ENCODE measurements at regions not wholly inside any gene's neighbourhood (a gene's known extent, or its start where the extent isn't known, plus 50 kb on each side); places are given as distances from the start of the nearest gene placed in this dataset.
A peak's percentile ranks its signal among the peaks of the same experiment; 100 is the strongest.

DNA sequence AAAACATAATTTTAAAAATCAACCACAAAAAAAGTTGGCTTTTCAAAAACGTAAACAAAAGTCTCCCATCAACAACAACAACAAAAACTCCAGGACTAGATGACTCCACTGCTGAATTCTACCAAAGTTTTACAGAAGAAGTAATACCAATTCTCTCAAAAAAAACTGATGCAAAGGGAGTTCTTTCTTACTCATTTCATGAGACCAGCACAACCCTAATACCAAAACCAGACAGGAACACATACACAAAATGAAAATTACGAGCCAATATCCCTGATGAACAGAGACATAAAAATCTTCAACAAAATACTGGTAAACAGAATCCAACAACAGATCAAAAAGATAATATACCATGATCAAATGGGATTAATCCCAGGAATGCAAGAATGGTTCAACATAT, 147.3 kb downstream of the BTG1 start:
- Histone ChIP-seq H3K9ac (ENCODE audit: low read length) (no peak overlapping the region), H3K4me3 (ENCODE audit: low read length) (no peak overlapping the region), H3K36me3 (ENCODE audit: control insufficient read depth, insufficient read depth, low read length, severe bottlenecking) (no peaks in the 10 kb centered on the region), H3K27me3 (replicated peaks; ENCODE audit: control insufficient read depth, insufficient read depth, low read length) (no peaks in the 10 kb centered on the region), H3K9me3 (ENCODE audit: control insufficient read depth, low read length) (no peaks in the 10 kb centered on the region), H3K4me1 (ENCODE audit: control insufficient read depth, insufficient read depth, low read length) (peaks cover 4% of the 10 kb centered on the region)
- no peak for DNase-seq (ENCODE audit: low read depth)

DNA sequence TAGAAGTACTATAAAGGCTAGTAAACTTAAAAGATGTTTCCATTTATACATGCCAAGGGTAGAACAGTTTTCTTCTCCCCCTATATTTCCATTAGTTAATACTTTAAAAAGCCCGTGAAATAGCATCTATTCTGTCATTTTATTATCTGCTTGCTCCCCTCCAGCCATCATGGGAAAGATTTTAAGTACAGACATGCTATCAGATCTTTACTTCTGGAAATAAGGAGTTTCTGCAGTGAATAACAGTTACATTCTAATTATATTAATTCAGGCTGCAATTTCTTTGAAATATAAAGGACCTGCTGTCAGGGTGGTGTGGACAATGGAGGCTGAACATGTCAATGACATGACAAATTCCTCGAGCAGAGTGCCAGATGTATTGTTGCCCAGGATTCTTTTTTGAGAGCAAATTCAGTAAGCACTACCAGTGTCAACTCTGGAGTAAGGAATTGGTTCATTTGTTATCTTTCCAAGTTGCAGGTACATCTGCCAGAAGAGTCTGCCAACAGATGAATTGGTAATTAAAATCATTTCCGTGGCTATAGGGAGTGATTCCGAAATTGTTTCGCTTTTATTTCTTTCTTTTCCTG, 151.3 kb downstream of the BTG1 start:
- Histone ChIP-seq H3K9me3 (ENCODE audit: control insufficient read depth, low read length) (no peaks in the 10 kb centered on the region), H3K9ac (ENCODE audit: low read length) (no peak overlapping the region), H3K4me3 (ENCODE audit: low read length) (no peak overlapping the region), H3K36me3 (ENCODE audit: control insufficient read depth, insufficient read depth, low read length, severe bottlenecking) (no peaks in the 10 kb centered on the region), H3K4me1 (ENCODE audit: control insufficient read depth, insufficient read depth, low read length) (no peaks in the 10 kb centered on the region), H3K27me3 (replicated peaks; ENCODE audit: control insufficient read depth, insufficient read depth, low read length) (no peaks in the 10 kb centered on the region)
- no peak for DNase-seq (ENCODE audit: low read depth)

DNA sequence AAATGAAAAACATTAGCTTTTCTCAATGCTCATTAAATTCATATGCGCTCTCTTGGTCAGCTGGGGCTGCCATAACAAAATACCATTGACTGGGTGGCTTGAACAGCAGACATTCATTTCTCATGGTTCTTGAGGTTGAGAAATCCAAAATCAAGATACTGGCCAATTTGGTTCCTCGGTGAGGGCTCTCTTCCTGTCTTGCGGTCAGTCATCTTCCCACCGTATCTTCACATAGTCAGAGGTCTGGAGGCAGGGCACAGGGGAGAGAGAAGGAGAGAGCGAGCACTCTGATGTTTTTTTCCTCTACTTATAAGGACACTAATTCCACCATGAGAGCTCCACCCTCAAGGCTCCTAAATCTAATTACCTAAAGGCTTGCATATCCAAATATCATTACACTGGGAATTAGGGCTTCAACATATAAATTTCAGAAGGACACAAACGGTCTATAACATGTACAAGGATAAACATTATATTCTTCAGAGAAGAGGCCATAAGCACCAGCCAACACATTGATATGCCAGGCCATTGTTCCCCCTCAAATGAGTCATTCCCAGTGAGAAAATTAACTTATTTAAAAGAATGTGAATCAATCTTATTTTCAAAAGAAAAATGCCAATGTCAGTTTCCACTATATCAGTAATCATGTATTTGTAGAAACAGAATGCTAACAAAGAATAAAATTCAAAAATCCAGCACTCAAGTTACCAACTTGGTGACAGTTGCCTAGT, 152.2 kb downstream of the BTG1 start:
- Histone ChIP-seq H3K4me3 (ENCODE audit: low read length) (no peak overlapping the region), H3K27me3 (replicated peaks; ENCODE audit: control insufficient read depth, insufficient read depth, low read length) (no peaks in the 10 kb centered on the region)
- DNase-seq (ENCODE audit: low read depth): no peak

DNA sequence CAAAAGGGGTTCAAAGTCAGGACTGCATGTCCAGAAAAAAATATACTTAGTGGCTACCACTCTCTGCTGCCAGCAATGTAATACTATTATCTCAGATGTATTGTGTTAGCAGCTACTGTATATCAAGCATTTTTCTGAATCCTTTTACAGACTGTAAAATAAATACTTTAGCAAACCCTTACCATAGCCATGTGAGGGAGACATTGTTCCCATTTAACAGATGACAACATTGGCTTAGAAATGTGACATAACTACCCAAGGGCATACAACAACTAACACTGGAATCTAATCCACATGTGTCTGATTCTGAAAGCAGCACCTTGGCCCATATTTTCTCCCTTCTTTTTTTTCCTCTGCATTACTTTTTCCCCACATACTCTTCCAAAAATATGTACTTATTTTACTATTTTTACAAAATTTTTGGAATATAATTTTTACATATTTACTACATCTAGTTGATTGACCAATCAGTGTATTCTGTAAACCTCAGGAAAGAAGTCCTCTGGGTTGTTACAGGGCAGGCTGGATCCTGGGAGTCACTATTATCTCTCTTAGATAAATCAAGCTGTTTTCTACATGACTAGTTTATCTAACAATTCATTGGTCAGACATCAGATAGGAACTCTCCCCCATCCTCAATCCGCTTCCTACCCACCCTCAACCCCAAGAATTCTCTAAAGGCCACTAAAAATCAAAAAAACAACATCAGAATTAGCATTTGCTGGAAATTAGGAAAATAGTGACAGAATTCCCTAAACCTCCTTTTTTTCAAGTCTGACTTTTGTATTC, 154.1 kb downstream of the BTG1 start:
- H3K4me1 ChIP-seq (ENCODE audit: control insufficient read depth, insufficient read depth, low read length): no peaks in the 10 kb centered on the region
- H3K9ac ChIP-seq (ENCODE audit: low read length): no peak overlapping the region
- no peaks in the 10 kb centered on the region for H3K36me3 ChIP-seq (ENCODE audit: control insufficient read depth, insufficient read depth, low read length, severe bottlenecking)
- H3K27me3 ChIP-seq (replicated peaks; ENCODE audit: control insufficient read depth, insufficient read depth, low read length): no peaks in the 10 kb centered on the region
- DNase-seq (ENCODE audit: low read depth): no peak
- H3K4me3 ChIP-seq (ENCODE audit: low read length): no peak overlapping the region
- no peaks in the 10 kb centered on the region for H3K9me3 ChIP-seq (ENCODE audit: control insufficient read depth, low read length)

More for the DNA sequence above, 152.2 kb downstream of the BTG1 start:
- H3K4me1 ChIP-seq (ENCODE audit: control insufficient read depth, insufficient read depth, low read length): no peaks in the 10 kb centered on the region
- H3K9ac ChIP-seq (ENCODE audit: low read length): no peak overlapping the region
- no peaks in the 10 kb centered on the region for H3K9me3 ChIP-seq (ENCODE audit: control insufficient read depth, low read length)
- H3K36me3 ChIP-seq (ENCODE audit: control insufficient read depth, insufficient read depth, low read length, severe bottlenecking): no peaks in the 10 kb centered on the region

DNA sequence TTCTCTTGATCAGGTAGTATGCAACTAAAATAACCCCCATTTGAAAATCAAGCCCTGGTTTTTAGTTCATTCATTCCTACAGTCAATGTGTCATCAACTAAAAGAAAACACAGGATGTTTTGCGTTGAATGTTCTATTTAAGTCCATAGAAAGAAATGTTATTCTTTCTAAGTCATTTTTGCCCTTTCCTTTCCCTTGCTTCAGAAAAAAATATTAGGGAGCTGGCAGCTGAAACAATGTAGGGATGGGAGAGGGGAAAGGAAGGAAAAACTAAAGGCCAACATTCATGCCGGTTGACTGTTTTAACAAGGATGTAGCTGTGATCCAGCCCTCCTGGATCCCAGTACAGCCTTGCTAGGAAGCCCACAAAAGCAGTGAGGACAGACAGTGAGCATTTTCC, 155.1 kb downstream of the BTG1 start:
- H3K36me3 ChIP-seq (ENCODE audit: control insufficient read depth, insufficient read depth, low read length, severe bottlenecking): no peaks in the 10 kb centered on the region
- no peaks in the 10 kb centered on the region for H3K27me3 ChIP-seq (replicated peaks; ENCODE audit: control insufficient read depth, insufficient read depth, low read length)
- no peaks in the 10 kb centered on the region for H3K4me1 ChIP-seq (ENCODE audit: control insufficient read depth, insufficient read depth, low read length)
- no peak overlapping the region for H3K4me3 ChIP-seq (ENCODE audit: low read length)
- peak; percentile 34 for DNase-seq (ENCODE audit: low read depth)
- no peaks in the 10 kb centered on the region for H3K9me3 ChIP-seq (ENCODE audit: control insufficient read depth, low read length)
- no peak overlapping the region for H3K9ac ChIP-seq (ENCODE audit: low read length)

DNA sequence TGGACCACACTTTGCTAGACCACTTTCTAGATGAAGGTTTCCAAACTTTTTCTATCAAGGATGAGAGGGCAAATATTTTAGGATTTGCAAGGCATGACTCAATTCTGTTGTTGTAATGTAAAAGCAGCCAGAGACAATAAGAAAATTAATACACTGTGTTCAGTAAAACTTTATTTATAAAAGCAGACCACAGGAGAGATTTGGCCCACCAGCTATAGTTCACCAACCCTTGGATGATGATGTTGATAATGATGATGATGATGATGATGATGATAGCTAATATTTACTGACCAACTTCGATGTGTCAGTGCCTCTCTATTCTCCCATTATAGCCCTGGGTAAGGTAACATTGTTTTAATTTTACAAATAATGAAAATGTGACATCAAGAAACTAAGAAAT, 156.5 kb downstream of the BTG1 start:
- peaks cover 9% of the 10 kb centered on the region for H3K4me1 ChIP-seq (ENCODE audit: control insufficient read depth, insufficient read depth, low read length)
- H3K9me3 ChIP-seq (ENCODE audit: control insufficient read depth, low read length): no peaks in the 10 kb centered on the region
- no peaks in the 10 kb centered on the region for H3K27me3 ChIP-seq (replicated peaks; ENCODE audit: control insufficient read depth, insufficient read depth, low read length)
- H3K9ac ChIP-seq (ENCODE audit: low read length): no peak overlapping the region
- H3K36me3 ChIP-seq (ENCODE audit: control insufficient read depth, insufficient read depth, low read length, severe bottlenecking): no peaks in the 10 kb centered on the region
- DNase-seq (ENCODE audit: low read depth): peak; percentile 16
- no peak overlapping the region for H3K4me3 ChIP-seq (ENCODE audit: low read length)

DNA sequence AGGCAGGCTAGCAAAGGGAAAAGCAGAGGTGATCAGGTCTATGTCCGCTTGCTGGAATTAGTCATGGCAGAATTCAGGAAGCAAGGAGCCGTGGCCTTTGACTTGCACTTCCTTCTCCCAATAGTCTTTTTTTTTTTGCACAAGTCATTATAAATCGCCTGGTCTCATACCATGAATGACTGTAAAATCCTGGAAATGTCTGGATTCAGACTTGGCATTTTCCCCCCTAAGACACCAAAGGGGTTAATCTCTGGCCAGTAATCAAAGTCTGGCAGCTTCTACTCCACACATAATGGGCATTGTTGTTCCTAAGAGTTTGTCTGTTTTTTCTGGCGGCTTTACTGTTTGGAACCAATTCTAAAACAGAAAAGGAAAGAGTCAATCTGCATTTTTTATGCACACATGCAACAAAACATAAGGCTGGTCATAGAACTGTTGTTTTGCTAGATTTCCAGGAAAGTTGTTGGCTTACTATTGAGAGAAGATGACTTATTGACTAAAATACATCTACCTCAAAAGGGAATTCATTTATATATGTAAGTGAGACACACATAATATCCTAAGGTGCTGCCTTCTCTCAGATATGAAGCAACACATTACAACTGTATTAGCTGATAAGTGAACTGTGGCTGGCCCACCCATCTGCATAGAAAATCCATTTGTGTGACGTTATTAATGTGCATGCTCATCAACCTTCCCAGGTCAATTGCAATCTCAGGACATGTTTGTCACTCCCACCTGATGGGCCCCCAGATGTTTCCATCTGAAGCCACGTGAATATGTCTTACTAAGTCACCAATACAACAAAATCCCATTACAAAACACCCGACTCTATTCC, 157.3 kb downstream of the BTG1 start:
- Histone ChIP-seq H3K36me3 (ENCODE audit: control insufficient read depth, insufficient read depth, low read length, severe bottlenecking) (no peaks in the 10 kb centered on the region), H3K4me1 (ENCODE audit: control insufficient read depth, insufficient read depth, low read length) (peaks cover 9% of the 10 kb centered on the region), H3K27me3 (replicated peaks; ENCODE audit: control insufficient read depth, insufficient read depth, low read length) (no peaks in the 10 kb centered on the region), H3K9me3 (ENCODE audit: control insufficient read depth, low read length) (no peaks in the 10 kb centered on the region), H3K4me3 (ENCODE audit: low read length) (no peak overlapping the region), H3K9ac (ENCODE audit: low read length) (no peak overlapping the region)
- DNase-seq (ENCODE audit: low read depth): no peak

- no peaks in the 10 kb centered on the region for H3K9me3 ChIP-seq (ENCODE audit: control insufficient read depth, low read length)
- H3K36me3 ChIP-seq (ENCODE audit: control insufficient read depth, insufficient read depth, low read length, severe bottlenecking): no peaks in the 10 kb centered on the region
- H3K4me1 ChIP-seq (ENCODE audit: control insufficient read depth, insufficient read depth, low read length): peaks cover 9% of the 10 kb centered on the region
- no peaks in the 10 kb centered on the region for H3K27me3 ChIP-seq (replicated peaks; ENCODE audit: control insufficient read depth, insufficient read depth, low read length)
- H3K4me3 ChIP-seq (ENCODE audit: low read length): no peak overlapping the region
- DNase-seq (ENCODE audit: low read depth): peak; percentile 34
- H3K9ac ChIP-seq (ENCODE audit: low read length): no peak overlapping the region
Observed at GRCh38 chr12:91986084-91986483, 159.6 kb downstream of the BTG1 start.

DNA sequence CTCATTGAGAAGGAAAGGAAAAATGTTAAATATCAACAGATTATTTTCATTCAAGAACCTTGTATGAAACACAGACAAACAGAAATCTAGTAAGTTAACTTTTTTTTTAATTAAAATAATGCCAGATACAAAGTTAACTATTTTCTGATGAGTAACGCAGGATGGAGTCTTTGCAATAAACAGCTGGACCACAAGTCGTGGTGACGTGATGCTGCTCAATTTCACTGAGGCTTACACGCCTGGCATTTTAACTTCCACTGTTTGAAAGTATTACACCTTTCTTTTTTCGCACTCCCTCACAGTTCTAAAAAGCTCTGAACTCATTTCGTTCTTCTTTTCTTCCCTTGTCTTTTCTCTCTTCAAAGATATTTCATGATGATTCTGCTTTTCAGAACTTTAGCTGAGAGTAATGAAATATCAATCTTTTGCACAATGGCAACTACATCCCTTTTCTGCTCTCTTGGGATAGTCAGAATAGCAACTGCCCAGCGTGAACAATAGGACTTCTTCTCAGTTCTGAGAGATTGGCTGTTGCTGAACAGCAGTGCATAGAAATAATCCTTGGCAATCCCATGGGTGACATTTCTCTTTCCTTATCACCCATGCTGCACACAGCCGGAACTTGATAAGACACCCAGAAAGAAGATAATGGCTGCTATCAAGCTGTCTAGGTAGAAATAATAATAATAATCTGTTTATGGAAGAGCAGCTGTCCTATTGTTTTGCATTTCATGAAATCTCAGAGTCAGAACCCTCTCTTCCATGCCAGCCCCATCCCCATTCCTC, 160.5 kb downstream of the BTG1 start:
- peak; percentile 28 for DNase-seq (ENCODE audit: low read depth)
- Histone ChIP-seq H3K36me3 (ENCODE audit: control insufficient read depth, insufficient read depth, low read length, severe bottlenecking) (no peaks in the 10 kb centered on the region), H3K4me1 (ENCODE audit: control insufficient read depth, insufficient read depth, low read length) (peaks cover 10% of the 10 kb centered on the region), H3K4me3 (ENCODE audit: low read length) (no peak overlapping the region), H3K9ac (ENCODE audit: low read length) (no peak overlapping the region), H3K9me3 (ENCODE audit: control insufficient read depth, low read length) (no peaks in the 10 kb centered on the region), H3K27me3 (replicated peaks; ENCODE audit: control insufficient read depth, insufficient read depth, low read length) (no peaks in the 10 kb centered on the region)

- H3K4me1 ChIP-seq (ENCODE audit: control insufficient read depth, insufficient read depth, low read length): peaks cover 14% of the 10 kb centered on the region
- H3K9me3 ChIP-seq (ENCODE audit: control insufficient read depth, low read length): no peaks in the 10 kb centered on the region
- DNase-seq (ENCODE audit: low read depth): peak; percentile 56
Observed at GRCh38 chr12:91984556-91984955, 161.1 kb downstream of the BTG1 start.

More at GRCh38 chr12:91984556-91984955, 161.1 kb downstream of the BTG1 start:
- Histone ChIP-seq H3K27me3 (replicated peaks; ENCODE audit: control insufficient read depth, insufficient read depth, low read length) (no peaks in the 10 kb centered on the region), H3K4me3 (ENCODE audit: low read length) (no peak overlapping the region), H3K9ac (ENCODE audit: low read length) (no peak overlapping the region), H3K36me3 (ENCODE audit: control insufficient read depth, insufficient read depth, low read length, severe bottlenecking) (no peaks in the 10 kb centered on the region)
